ENCODE measurements at regions not wholly inside any gene's neighbourhood (a gene's known extent, or its start where the extent isn't known, plus 50 kb on each side); places are given as distances from the start of the nearest gene placed in this dataset.

DNA sequence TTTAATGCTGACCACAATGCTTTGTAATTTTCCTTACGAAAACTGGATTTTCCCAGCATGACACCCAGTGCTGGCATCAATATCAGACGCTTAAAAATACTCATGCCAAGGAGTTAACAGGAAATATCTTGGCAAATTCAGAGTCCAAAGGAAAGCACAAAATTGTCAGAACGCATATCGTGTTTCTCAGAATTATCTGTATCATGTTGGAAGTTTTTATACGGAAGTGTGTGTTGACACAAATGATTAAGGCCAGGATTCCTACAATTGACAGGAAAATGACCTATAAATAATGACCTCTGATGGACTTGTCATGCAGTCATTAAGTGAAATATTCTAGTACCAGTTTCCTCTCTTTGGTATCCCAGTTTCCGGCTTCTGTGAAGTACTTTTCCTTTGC lies 132.1 kb upstream of the TLL1 start:
- no peak for DNase-seq (ENCODE audit: low read depth)
- H3K4me3 ChIP-seq (ENCODE audit: low read depth, low read length) = no peak overlapping the region
- TF ChIP-seq, protein P1, sequence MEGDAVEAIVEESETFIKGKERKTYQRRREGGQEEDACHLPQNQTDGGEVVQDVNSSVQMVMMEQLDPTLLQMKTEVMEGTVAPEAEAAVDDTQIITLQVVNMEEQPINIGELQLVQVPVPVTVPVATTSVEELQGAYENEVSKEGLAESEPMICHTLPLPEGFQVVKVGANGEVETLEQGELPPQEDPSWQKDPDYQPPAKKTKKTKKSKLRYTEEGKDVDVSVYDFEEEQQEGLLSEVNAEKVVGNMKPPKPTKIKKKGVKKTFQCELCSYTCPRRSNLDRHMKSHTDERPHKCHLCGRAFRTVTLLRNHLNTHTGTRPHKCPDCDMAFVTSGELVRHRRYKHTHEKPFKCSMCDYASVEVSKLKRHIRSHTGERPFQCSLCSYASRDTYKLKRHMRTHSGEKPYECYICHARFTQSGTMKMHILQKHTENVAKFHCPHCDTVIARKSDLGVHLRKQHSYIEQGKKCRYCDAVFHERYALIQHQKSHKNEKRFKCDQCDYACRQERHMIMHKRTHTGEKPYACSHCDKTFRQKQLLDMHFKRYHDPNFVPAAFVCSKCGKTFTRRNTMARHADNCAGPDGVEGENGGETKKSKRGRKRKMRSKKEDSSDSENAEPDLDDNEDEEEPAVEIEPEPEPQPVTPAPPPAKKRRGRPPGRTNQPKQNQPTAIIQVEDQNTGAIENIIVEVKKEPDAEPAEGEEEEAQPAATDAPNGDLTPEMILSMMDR (IDR thresholded peaks at IDR 0.05; ENCODE audit: control insufficient read depth, extremely low read depth, insufficient read depth) = no peak

GRCh38 chr4:165743422-165743821 lies 129.6 kb upstream of the TLL1 start:
- no peak overlapping the region for H3K4me3 ChIP-seq (ENCODE audit: low read depth, low read length)
- no peak for DNase-seq (ENCODE audit: low read depth)
- TF ChIP-seq, protein P1 (IDR thresholded peaks at IDR 0.05; ENCODE audit: control insufficient read depth, extremely low read depth, insufficient read depth) = no peak

GRCh38 chr4:165744370-165744769 lies 128.7 kb upstream of the TLL1 start:
- DNase-seq (ENCODE audit: low read depth) = no peak
- TF ChIP-seq, protein P1 (IDR thresholded peaks at IDR 0.05; ENCODE audit: control insufficient read depth, extremely low read depth, insufficient read depth) = no peak
- H3K4me3 ChIP-seq (ENCODE audit: low read depth, low read length) = no peak overlapping the region

- H3K4me3 ChIP-seq (ENCODE audit: low read depth, low read length) = no peak overlapping the region
- no peak for DNase-seq (ENCODE audit: low read depth)
- TF ChIP-seq, protein P1 (IDR thresholded peaks at IDR 0.05; ENCODE audit: control insufficient read depth, extremely low read depth, insufficient read depth) = no peak
These were observed 124.7 kb upstream of the TLL1 start for GRCh38 chr4:165748321-165748720.

- no peak for DNase-seq (ENCODE audit: low read depth)
- H3K4me3 ChIP-seq (ENCODE audit: low read depth, low read length) = no peak overlapping the region
- TF ChIP-seq, protein P1 (IDR thresholded peaks at IDR 0.05; ENCODE audit: control insufficient read depth, extremely low read depth, insufficient read depth) = no peak
These were observed 121.2 kb upstream of the TLL1 start for GRCh38 chr4:165751882-165752281.

DNA sequence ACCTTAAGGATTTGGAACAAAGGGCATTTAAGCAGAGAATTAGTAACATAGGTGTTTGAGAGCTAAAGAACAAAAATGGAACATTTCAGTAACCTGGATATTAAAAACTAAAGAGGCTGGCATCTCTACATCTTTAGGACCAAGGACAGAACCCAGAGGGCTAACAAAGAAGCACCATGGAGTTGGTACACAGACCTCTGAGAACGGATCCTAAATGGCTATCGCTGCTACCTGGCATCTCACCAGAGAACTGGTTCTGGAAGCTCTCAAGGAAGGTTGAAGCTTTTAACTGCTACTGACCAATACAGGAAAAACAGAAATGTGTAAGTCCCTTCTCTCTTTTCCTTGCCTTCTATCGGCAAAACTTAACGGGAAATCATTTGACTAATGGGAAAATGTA lies 118.4 kb upstream of the TLL1 start:
- DNase-seq (ENCODE audit: low read depth) = peak; percentile 13
- H3K4me3 ChIP-seq (ENCODE audit: low read depth, low read length) = no peak overlapping the region
- TF ChIP-seq, protein P1 (IDR thresholded peaks at IDR 0.05; ENCODE audit: control insufficient read depth, extremely low read depth, insufficient read depth) = no peak

DNA sequence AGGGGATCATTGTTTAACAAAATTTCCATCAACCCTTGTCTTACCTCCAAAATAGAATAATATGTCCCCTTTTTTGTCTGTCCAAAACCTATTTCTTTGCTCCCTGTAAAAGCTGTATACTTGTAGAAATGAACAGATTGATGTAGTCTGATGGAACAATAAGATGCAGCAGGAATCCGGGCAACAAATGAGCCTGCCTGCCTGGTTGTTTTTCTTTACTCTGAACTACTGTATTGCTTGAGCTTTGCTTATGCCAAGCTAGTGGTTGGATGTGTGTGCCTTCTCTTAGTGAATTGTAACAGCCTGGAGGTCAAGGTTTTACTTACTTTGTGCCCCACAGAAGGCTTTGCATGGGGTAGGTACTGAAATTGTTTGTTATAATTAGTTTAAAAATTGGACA lies 116.2 kb upstream of the TLL1 start:
- no peak overlapping the region for H3K4me3 ChIP-seq (ENCODE audit: low read depth, low read length)
- DNase-seq (ENCODE audit: low read depth) = no peak
- TF ChIP-seq, protein P1 (IDR thresholded peaks at IDR 0.05; ENCODE audit: control insufficient read depth, extremely low read depth, insufficient read depth) = no peak

Measured in LNCaP clone FGC (cell line).